Astrocyte (in vitro differentiated cells and primary cell): ENCODE measurements at regions not wholly inside any gene's neighbourhood (a gene's known extent, or its start where the extent isn't known, plus 50 kb on each side); places are given as distances from the start of the nearest gene placed in this dataset.

Experiments used
- CTCF ChIP-seq: IDR thresholded peaks from 2 replicates; pipeline ENCODE4 v1.5.1; 2011; ENCODE audit warnings: low read depth, mild to moderate bottlenecking, inconsistent platforms, low read length, moderate library complexity; ENCODE audit not compliant: insufficient read depth
- EZH2 ChIP-seq: IDR thresholded peaks from 2 replicates; pipeline ENCODE4 v1.6.1; 2012; ENCODE audit warnings: mild to moderate bottlenecking, low read length, inconsistent platforms; ENCODE audit not compliant: insufficient read depth

GRCh38 chr21:41667136-41667535 is 99.7 kb downstream of the RIPK4 start:
- TF ChIP-seq EZH2 (no peak), CTCF (no peak)
